GM12872 (cell line): ENCODE measurements at regions not wholly inside any gene's neighbourhood (a gene's known extent, or its start where the extent isn't known, plus 50 kb on each side); places are given as distances from the start of the nearest gene placed in this dataset.

ENCODE experiments used
- TF ChIP-seq, protein P1 (sequence below): IDR thresholded peaks from 3 replicates; pipeline ENCODE4 v1.5.1; 2011; ENCODE audit warnings: low read depth, mild to moderate bottlenecking, low read length, moderate library complexity; ENCODE audit not compliant: insufficient read depth

DNA sequence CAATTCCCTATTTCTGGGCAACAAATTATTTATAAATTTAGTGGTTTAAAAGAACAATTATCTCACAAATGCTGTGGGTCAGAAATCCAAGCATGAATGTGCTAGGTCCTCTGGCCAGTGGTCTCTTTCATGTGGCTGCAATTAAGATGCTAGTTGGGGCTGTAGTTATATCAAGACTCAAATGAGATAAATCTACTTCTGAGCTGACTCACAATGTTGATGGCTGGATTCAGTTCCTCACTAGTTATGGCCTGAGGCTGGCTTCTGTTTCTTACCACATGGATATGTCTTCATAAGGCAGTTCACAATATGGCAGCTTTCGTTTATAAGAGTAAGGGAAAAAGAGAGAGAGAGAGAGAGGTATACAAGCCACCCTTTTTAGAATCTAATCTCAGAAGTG is 717.0 kb downstream of the PRELID2 start:
- TF ChIP-seq, protein P1, sequence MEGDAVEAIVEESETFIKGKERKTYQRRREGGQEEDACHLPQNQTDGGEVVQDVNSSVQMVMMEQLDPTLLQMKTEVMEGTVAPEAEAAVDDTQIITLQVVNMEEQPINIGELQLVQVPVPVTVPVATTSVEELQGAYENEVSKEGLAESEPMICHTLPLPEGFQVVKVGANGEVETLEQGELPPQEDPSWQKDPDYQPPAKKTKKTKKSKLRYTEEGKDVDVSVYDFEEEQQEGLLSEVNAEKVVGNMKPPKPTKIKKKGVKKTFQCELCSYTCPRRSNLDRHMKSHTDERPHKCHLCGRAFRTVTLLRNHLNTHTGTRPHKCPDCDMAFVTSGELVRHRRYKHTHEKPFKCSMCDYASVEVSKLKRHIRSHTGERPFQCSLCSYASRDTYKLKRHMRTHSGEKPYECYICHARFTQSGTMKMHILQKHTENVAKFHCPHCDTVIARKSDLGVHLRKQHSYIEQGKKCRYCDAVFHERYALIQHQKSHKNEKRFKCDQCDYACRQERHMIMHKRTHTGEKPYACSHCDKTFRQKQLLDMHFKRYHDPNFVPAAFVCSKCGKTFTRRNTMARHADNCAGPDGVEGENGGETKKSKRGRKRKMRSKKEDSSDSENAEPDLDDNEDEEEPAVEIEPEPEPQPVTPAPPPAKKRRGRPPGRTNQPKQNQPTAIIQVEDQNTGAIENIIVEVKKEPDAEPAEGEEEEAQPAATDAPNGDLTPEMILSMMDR, result no peak

GRCh38 chr5:145117285-145117684 is 717.9 kb downstream of the PRELID2 start:
- TF ChIP-seq, protein P1, result no peak

DNA sequence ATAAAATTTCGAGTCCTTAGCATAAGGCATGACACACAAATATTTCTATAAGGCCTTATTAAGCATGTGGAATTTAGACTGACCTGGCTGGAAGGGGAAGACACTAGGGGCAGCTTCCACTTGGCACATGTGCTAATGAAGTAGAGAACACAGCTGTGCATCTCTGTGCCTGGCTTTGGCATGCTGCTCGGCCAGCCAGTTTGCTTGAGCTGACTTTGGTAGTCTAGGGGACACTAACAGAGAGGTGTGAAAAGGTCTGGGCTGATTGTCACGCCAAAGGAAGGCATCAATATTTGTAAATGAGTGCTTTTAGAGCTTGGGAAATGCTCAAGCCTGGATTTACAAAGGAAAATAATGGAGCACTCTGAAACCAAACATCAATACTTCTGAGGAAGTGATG is 723.7 kb downstream of the PRELID2 start:
- TF ChIP-seq, protein P1, result no peak

GRCh38 chr5:145110834-145111233 is 724.3 kb downstream of the PRELID2 start:
- TF ChIP-seq, protein P1, result no peak

GRCh38 chr5:145110181-145110580 is 725.0 kb downstream of the PRELID2 start:
- TF ChIP-seq, protein P1, result no peak

GRCh38 chr5:145105384-145105783 is 729.8 kb downstream of the PRELID2 start:
- TF ChIP-seq, protein P1, result no peak

GRCh38 chr5:145104106-145104505 is 731.0 kb downstream of the PRELID2 start:
- TF ChIP-seq, protein P1, result no peak

GRCh38 chr5:145101246-145101645 is 733.9 kb downstream of the PRELID2 start:
- TF ChIP-seq, protein P1, result peak; percentile 47; the same call in 2 of the 3 replicates
